ENCODE measurements at regions not wholly inside any gene's neighbourhood (a gene's known extent, or its start where the extent isn't known, plus 50 kb on each side); places are given as distances from the start of the nearest gene placed in this dataset.

DNA sequence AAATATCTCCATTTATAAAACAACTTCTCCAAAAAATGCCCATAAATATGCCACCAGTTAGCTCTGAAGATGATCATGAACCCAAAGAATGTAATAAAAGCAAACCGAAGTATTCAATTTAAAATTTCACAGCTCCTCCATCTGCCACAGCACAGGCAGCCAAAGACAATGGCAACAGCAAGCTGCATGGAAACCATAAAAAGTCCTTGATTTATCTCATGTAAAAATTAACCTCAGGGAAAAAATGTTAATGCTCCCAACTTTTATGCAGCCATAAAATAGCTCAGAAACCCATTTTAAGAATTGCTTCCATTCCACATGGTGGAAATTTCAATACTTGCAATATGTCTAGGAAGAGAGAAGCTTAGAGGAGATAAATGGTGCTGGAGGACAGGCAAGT is 132.3 kb upstream of the ARHGEF9 start:
- TF ChIP-seq, protein P1, sequence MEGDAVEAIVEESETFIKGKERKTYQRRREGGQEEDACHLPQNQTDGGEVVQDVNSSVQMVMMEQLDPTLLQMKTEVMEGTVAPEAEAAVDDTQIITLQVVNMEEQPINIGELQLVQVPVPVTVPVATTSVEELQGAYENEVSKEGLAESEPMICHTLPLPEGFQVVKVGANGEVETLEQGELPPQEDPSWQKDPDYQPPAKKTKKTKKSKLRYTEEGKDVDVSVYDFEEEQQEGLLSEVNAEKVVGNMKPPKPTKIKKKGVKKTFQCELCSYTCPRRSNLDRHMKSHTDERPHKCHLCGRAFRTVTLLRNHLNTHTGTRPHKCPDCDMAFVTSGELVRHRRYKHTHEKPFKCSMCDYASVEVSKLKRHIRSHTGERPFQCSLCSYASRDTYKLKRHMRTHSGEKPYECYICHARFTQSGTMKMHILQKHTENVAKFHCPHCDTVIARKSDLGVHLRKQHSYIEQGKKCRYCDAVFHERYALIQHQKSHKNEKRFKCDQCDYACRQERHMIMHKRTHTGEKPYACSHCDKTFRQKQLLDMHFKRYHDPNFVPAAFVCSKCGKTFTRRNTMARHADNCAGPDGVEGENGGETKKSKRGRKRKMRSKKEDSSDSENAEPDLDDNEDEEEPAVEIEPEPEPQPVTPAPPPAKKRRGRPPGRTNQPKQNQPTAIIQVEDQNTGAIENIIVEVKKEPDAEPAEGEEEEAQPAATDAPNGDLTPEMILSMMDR (conservative IDR thresholded peaks at IDR 0.05; ENCODE audit: control insufficient read depth, insufficient read depth, low read depth, low read length) = no peak
- no peak for DNase-seq (ENCODE audit: low read depth)
- H3K4me3 ChIP-seq (ENCODE audit: control insufficient read depth, low read depth, low read length) = no peak overlapping the region

DNA sequence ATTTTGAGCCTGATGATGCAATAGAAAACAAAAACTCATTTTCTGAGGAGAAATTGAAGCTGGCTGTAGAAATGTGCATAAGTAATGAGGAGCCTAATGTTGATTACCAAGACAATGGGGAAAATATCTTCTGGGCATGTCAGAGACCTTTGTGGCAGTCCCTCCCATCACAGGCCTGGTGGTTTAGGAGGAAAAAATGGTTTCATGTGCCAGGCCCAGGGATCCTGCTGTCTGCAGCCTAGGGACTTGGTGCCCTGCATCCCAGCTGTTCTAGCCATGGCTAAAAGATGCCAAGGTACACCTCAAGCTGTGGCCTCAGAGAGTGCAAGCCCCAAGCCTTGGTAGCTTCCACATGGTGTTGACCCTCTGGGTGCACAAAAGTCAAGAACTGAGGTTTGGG is 128.7 kb upstream of the ARHGEF9 start:
- H3K4me3 ChIP-seq (ENCODE audit: control insufficient read depth, low read depth, low read length) = no peak overlapping the region
- no peak for DNase-seq (ENCODE audit: low read depth)
- TF ChIP-seq, protein P1 (conservative IDR thresholded peaks at IDR 0.05; ENCODE audit: control insufficient read depth, insufficient read depth, low read depth, low read length) = no peak

DNA sequence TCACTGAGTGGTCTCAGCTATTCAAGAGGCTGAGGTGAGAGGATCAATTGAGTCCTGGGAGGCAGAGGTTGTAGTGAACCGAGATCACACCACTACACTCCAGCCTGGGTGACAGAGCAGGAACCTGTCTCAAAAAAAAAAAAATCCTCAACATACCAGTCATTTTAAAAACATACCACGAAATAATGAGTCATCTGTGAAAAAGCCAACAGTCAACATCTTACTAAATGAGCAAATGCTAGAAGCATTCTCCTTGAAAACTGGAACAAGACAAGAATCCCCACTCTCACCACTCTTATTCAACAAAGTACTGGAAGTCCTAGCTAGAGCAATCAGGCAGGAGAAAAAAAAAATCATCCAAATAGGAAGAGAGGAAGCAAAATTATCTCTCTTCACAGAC is 104.0 kb upstream of the ARHGEF9 start:
- no peak overlapping the region for H3K4me3 ChIP-seq (ENCODE audit: control insufficient read depth, low read depth, low read length)
- TF ChIP-seq, protein P1 (conservative IDR thresholded peaks at IDR 0.05; ENCODE audit: control insufficient read depth, insufficient read depth, low read depth, low read length) = no peak
- peak; percentile 70 for DNase-seq (ENCODE audit: low read depth)

DNA sequence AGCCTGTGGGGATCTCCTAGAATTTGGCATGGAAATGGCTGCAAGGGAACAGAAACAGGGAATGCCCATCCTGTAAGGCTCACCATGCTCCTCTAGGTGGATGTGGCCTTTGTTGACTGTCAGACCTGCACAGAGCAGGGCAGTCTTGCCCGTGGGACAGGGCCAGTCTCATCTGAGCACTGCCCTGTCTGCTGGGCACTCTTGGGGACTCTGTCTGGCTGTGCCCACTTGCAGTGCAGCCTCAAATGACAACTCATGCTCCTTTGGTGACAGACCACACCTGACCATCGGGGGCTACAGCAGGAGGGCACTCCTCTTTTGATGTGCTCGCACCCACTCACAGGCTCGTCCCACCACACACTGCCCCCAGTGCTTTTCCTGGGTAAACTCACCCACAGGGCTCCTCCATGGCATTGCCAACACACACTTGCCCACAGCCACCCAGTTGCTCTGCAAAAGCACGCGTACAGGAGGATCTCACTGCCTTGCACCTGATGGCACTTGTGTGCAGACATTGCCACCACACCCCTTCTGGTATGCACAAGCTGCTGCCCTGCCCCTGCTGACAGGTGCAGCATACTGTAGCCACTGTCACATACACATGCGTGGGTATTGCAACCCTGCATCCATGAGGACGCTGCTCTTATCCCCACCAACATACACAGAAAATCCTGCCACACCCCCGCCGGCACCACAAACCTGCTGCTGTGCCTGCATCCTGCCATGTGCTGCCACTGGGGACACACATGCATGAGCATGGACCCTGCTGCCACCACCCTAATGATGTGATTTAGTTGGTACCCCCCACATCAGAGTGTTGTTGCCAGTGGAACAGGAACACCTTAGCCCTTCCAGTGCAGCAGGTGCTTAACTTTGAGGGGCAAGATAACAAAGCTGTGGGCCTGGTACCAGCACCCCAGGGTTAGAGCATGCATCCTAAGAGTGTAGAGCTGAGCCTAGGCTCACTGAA is 100.1 kb upstream of the ARHGEF9 start:
- no peak overlapping the region for H3K4me3 ChIP-seq (ENCODE audit: control insufficient read depth, low read depth, low read length)
- DNase-seq (ENCODE audit: low read depth) = no peak
- TF ChIP-seq, protein P1 (conservative IDR thresholded peaks at IDR 0.05; ENCODE audit: control insufficient read depth, insufficient read depth, low read depth, low read length) = no peak

DNA sequence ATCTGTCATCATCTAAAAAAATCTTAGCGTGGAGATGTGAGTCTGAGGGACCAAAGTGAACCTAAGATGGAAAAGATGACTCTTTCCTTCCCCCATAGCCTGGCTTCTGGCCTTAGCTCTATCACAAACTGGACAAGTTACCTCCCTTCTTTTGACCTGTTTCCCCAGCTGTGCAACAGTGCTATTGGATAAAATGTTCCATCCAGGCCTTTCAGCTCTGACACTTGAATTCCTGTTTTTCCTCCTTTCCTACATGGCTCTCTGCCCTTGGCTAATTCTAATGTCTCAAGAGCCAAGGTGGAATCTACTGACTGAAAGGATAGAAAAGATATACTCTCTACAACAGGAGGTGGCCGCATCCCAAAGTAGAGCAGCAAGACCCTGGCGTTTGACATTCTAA is 84.5 kb upstream of the ARHGEF9 start:
- H3K4me3 ChIP-seq (ENCODE audit: control insufficient read depth, low read depth, low read length) = no peak overlapping the region
- TF ChIP-seq, protein P1 (conservative IDR thresholded peaks at IDR 0.05; ENCODE audit: control insufficient read depth, insufficient read depth, low read depth, low read length) = no peak
- DNase-seq (ENCODE audit: low read depth) = no peak

DNA sequence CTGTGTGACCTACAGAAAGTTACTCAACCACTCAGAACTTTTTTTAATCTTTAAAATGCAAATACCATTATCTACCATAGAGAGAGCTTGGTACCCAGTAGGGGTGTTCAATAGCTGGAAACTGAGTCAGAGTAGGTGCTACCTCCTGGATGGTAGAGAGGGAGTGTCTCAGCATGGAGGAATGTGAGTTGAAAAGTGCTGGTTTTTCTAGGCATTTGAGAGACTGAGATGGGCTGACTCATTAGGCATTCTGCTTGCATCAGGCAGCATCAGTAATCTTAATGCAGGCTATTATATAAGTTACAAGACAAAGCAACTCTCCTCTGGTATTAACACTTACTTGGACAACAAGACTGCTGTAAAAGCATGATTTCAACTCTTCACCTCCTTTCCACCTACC is 70.9 kb upstream of the ARHGEF9 start:
- H3K4me3 ChIP-seq (ENCODE audit: control insufficient read depth, low read depth, low read length) = no peak overlapping the region
- TF ChIP-seq, protein P1 (conservative IDR thresholded peaks at IDR 0.05; ENCODE audit: control insufficient read depth, insufficient read depth, low read depth, low read length) = no peak
- DNase-seq (ENCODE audit: low read depth) = peak; percentile 27

Data from fibroblast of mammary gland (primary cell).